AG04450 (cell line): ENCODE measurements at regions not wholly inside any gene's neighbourhood (a gene's known extent, or its start where the extent isn't known, plus 50 kb on each side); places are given as distances from the start of the nearest gene placed in this dataset.

Experiments
- CTCF ChIA-PET: fragments of 300-600, 350-600 bp; formaldehyde crosslinking; extraction: SDS; loops from one replicate; lab custom pipeline; 2022; ENCODE audit warnings: antibody characterized with exemption, inconsistent platforms; lab: Charles Lee
- POLR2A ChIA-PET: fragments of 350-600 bp; formaldehyde crosslinking; extraction: SDS; loops from one replicate; lab custom pipeline; 2021; ENCODE audit warnings: antibody characterized with exemption, inconsistent platforms; lab: Yijun Ruan, JAX
- DNase-seq: peaks from one replicate; pipeline ENCODE4 v3.0.0-alpha.2; 2011; ENCODE audit warnings: low read depth, low spot score
- H3K27ac ChIP-seq: one replicate; pipeline ENCODE4 v1.5.1; 2012; ENCODE audit warnings: low read depth, low read length, control low read depth
- H3K27me3 ChIP-seq: one replicate; pipeline ENCODE4 v1.6.0; 2012; ENCODE audit warnings: low read length; ENCODE audit not compliant: control insufficient read depth, insufficient read depth
- H3K4me3 ChIP-seq: 2 replicates; pipeline ENCODE4 v1.5.1; 2011; ENCODE audit warnings: mild to moderate bottlenecking, low read depth, low read length, control low read depth
- H3K9me3 ChIP-seq: 2 replicates; pipeline ENCODE4 v1.5.1; 2012; ENCODE audit warnings: low read length; ENCODE audit not compliant: control insufficient read depth, insufficient read depth
- TF ChIP-seq, protein P1 (sequence below): IDR thresholded peaks from 2 replicates; pipeline ENCODE4 v1.5.1; 2011; ENCODE audit warnings: low read depth, low read length, control low read depth, inconsistent platforms

DNA sequence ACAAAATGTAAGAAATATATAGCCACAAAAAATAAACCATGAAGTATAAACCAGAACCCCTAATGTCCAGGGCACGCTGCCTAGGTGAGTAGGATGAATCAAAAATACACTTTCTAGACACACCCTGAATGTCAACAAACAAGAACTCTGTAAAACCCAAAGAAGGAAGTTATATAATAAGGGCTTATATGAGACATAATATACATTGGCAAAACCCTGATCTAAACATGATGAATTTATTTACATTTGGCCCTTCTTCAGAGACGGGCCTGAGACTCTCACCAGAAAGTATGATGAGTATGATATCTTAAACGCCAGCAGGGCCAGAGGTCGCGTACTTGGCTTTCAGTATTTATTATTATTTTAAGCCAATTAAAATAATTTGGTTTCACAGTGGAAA is 125.1 kb upstream of the FST start:
- DNase-seq = no peak
- Histone ChIP-seq H3K9me3 (no peaks in the 10 kb centered on the region), H3K27ac (no peak overlapping the region), H3K27me3 (no peaks in the 10 kb centered on the region), H3K4me3 (no peak overlapping the region)
- ChIA-PET POLR2A (interaction anchor here (0.8 to 1.8 kb wide), 3 partner anchors 15 to 75 kb away, joined by 3 to 6 read pairs (median 3); no protein-coding TSS in a partner anchor), CTCF (interaction anchor here (1.7 kb wide), 1 partner anchor 93 kb away, joined by 3 read pairs; no protein-coding TSS in a partner anchor)
- TF ChIP-seq, protein P1, sequence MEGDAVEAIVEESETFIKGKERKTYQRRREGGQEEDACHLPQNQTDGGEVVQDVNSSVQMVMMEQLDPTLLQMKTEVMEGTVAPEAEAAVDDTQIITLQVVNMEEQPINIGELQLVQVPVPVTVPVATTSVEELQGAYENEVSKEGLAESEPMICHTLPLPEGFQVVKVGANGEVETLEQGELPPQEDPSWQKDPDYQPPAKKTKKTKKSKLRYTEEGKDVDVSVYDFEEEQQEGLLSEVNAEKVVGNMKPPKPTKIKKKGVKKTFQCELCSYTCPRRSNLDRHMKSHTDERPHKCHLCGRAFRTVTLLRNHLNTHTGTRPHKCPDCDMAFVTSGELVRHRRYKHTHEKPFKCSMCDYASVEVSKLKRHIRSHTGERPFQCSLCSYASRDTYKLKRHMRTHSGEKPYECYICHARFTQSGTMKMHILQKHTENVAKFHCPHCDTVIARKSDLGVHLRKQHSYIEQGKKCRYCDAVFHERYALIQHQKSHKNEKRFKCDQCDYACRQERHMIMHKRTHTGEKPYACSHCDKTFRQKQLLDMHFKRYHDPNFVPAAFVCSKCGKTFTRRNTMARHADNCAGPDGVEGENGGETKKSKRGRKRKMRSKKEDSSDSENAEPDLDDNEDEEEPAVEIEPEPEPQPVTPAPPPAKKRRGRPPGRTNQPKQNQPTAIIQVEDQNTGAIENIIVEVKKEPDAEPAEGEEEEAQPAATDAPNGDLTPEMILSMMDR = no peak

DNA sequence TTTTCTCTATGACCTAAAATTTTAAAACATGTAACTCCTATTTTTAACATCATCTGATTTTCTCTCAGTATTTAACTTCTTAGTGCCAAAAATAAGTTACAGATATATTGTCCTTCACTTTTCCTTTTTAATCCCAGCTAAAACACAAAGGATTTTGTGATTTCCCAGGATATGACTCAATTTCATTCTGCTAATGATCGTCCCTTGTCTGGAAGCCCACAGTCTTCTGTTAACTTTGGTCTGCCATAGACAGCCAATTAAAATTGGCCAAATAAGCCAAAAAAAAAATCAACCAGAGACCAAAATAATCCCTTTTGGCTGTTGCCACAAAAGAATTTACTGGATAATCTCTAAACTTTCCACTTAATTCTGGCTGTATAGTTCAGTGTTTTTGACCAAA is 124.5 kb upstream of the FST start:
- no peaks in the 10 kb centered on the region for H3K27me3 ChIP-seq
- no peak for DNase-seq
- TF ChIP-seq, protein P1 = no peak
- H3K9me3 ChIP-seq = no peaks in the 10 kb centered on the region
- ChIA-PET POLR2A (interaction anchor here (0.8 to 1.8 kb wide), 3 partner anchors 16 to 75 kb away, joined by 3 to 6 read pairs (median 3); no protein-coding TSS in a partner anchor), CTCF (interaction anchor here (1.7 kb wide), 1 partner anchor 94 kb away, joined by 3 read pairs; no protein-coding TSS in a partner anchor)
- H3K4me3 ChIP-seq = no peak overlapping the region
- H3K27ac ChIP-seq = no peak overlapping the region

DNA sequence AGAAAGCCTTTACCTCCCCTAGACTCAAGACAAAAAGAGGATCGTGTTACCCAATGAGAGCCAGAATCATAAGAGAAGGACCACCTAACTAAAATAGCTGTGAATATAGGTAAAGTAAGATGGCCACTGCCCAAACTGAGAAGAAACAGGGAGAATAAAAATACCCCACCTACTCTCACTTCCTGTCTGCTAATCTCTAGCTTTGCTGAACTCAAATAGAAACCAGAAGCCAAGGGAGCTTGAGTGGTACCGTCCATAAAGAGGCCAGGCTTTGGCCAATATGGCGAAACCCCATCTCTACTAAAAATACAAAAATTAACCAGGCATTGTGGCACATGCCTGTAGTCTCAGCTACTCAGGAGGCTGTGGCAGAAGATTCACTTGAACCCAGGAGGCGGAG is 123.0 kb upstream of the FST start:
- H3K27ac ChIP-seq = no peak overlapping the region
- DNase-seq = no peak
- no peaks in the 10 kb centered on the region for H3K27me3 ChIP-seq
- CTCF ChIA-PET = no interaction called here
- H3K9me3 ChIP-seq = no peaks in the 10 kb centered on the region
- no peak overlapping the region for H3K4me3 ChIP-seq
- POLR2A ChIA-PET = no interaction called here
- TF ChIP-seq, protein P1 = no peak

DNA sequence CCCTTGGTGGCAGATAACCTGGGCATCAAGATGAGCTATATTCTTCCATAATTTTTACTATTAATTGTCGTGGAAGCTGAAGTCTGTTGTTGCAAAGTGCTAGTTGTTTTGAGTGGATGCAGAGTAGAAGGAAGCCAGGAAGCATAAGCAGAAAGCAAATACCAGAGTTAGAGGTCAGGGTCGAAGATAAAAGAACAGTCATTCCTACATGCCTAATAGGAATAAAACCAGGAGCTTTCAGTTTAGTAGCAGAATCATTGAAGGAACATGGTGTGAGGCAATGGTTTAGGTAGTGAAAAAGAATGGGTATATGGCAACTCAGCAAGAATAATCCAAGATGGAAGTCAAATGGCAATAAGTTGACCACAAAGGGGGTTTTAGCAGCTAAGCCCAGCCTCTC is 121.6 kb upstream of the FST start:
- Histone ChIP-seq H3K4me3 (no peak overlapping the region), H3K27me3 (no peaks in the 10 kb centered on the region), H3K9me3 (no peaks in the 10 kb centered on the region), H3K27ac (no peak overlapping the region)
- ChIA-PET CTCF (interaction anchor here (0.5 to 0.6 kb wide), 3 partner anchors 46 to 105 kb away, joined by 3 to 5 read pairs (median 4); no protein-coding TSS in a partner anchor), POLR2A (no interaction called here)
- TF ChIP-seq, protein P1 = no peak
- no peak for DNase-seq

DNA sequence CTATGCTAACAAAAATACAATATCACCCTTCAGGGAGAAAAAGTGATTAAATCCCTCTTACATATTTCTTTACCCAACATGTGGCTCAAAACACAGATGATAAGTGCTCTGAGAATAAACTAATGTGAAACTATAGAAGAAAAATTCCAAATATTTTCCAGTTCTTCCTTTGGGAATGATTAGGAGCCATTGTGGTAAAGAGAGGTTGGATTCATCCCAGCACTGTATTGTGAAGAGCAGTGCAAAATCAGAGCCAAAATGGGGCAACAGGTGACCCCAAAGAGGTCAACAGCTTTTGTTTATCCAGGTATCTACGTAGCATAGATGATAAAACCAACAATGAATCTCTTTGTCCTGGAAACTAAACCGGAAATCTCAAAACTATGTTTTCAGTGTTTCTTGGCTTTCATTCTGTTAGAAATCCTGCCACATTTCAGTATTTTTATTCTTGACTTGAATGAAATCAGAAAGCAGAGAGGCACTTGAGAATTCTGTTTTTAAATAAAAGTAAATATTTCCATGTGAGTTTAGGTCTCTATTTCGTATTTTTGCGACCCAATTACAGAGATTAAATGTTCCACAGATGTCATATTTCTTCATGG is 120.4 kb upstream of the FST start:
- CTCF ChIA-PET = no interaction called here
- DNase-seq = no peak
- H3K27me3 ChIP-seq = no peaks in the 10 kb centered on the region
- H3K27ac ChIP-seq = no peak overlapping the region
- no peaks in the 10 kb centered on the region for H3K9me3 ChIP-seq
- TF ChIP-seq, protein P1 = no peak
- POLR2A ChIA-PET = interaction anchor here (0.7 kb wide), 1 partner anchor 20 kb away, joined by 3 read pairs; no protein-coding TSS in a partner anchor
- H3K4me3 ChIP-seq = no peak overlapping the region
